Amniotic epithelial cell (primary cell): ENCODE measurements at regions not wholly inside any gene's neighbourhood (a gene's known extent, or its start where the extent isn't known, plus 50 kb on each side); places are given as distances from the start of the nearest gene placed in this dataset.
"Not testable (repeated sequence)": the region's sequence is repeated elsewhere in the genome, so short reads cannot be mapped to it uniquely, and the experiment has no call there.

ENCODE experiments used
- DNase-seq: peaks from one replicate; pipeline ENCODE4 v3.0.0-alpha.2; 2010; ENCODE audit warnings: low read depth

GRCh38 chr21:17048974-17049373 lies 463.9 kb upstream of the CXADR start:
- no peak for DNase-seq

GRCh38 chr21:17050156-17050555 lies 462.7 kb upstream of the CXADR start:
- DNase-seq = no peak

GRCh38 chr21:17050646-17051045 lies 462.2 kb upstream of the CXADR start:
- DNase-seq = no peak

GRCh38 chr21:17051054-17051453 lies 461.8 kb upstream of the CXADR start:
- no peak for DNase-seq

GRCh38 chr21:17053321-17053720 lies 459.5 kb upstream of the CXADR start:
- DNase-seq = no peak

- no peak for DNase-seq
Measured at GRCh38 chr21:17059936-17060335, 452.9 kb upstream of the CXADR start.

- no peak for DNase-seq
Measured at GRCh38 chr21:17066006-17066405, 446.8 kb upstream of the CXADR start.

GRCh38 chr21:17071093-17071492 lies 441.8 kb upstream of the CXADR start:
- no peak for DNase-seq

- no peak for DNase-seq
Measured at GRCh38 chr21:17081193-17081592, 431.6 kb upstream of the CXADR start.

GRCh38 chr21:17082843-17083483 lies 429.9 kb upstream of the CXADR start:
- no peak for DNase-seq

- no peak for DNase-seq
Measured at GRCh38 chr21:17085707-17086106, 427.1 kb upstream of the CXADR start.

- no peak for DNase-seq
Measured at GRCh38 chr21:17088500-17088899, 424.3 kb upstream of the CXADR start.

GRCh38 chr21:17089091-17089491 lies 423.8 kb upstream of the CXADR start:
- DNase-seq = no peak

- DNase-seq = no peak
Measured at GRCh38 chr21:17101696-17102095, 411.1 kb upstream of the CXADR start.

GRCh38 chr21:17105932-17106331 lies 406.9 kb upstream of the CXADR start:
- DNase-seq = no peak

GRCh38 chr21:17114045-17114444 lies 398.8 kb upstream of the CXADR start:
- no peak for DNase-seq

- no peak for DNase-seq
Measured at GRCh38 chr21:17118638-17119384, 394.0 kb upstream of the CXADR start.

GRCh38 chr21:17119466-17120297 lies 393.2 kb upstream of the CXADR start:
- no peak for DNase-seq

GRCh38 chr21:17127395-17127794 lies 385.4 kb upstream of the CXADR start:
- DNase-seq = not testable (repeated sequence)

GRCh38 chr21:17128132-17128531 lies 384.7 kb upstream of the CXADR start:
- no peak for DNase-seq

GRCh38 chr21:17139159-17139558 lies 373.7 kb upstream of the CXADR start:
- not testable (repeated sequence) for DNase-seq

- DNase-seq = peak; percentile 7
Measured at GRCh38 chr21:17139696-17140095, 373.1 kb upstream of the CXADR start.

GRCh38 chr21:17146426-17146825 lies 366.4 kb upstream of the CXADR start:
- no peak for DNase-seq
